ENCODE measurements at regions not wholly inside any gene's neighbourhood (a gene's known extent, or its start where the extent isn't known, plus 50 kb on each side); places are given as distances from the start of the nearest gene placed in this dataset.

- TF ChIP-seq CTCF (conservative IDR thresholded peaks at IDR 0.05 in 1 of 2, IDR thresholded peaks at IDR 0.05 in 1 of 2; ENCODE audit: low read depth in 1 of 2, low read length in 2 of 2) (no peak), EZH2 (IDR thresholded peaks at IDR 0.05; ENCODE audit: low read length, missing control alignments) (no peak)
These were observed 70.2 kb downstream of the ZNF608 start for GRCh38 chr5:124675931-124676846.

All from fibroblast of lung (primary cell).